Renal cortex interstitium (tissue), 11 donors: ENCODE measurements at regions not wholly inside any gene's neighbourhood (a gene's known extent, or its start where the extent isn't known, plus 50 kb on each side); places are given as distances from the start of the nearest gene placed in this dataset.
A peak's percentile ranks its signal among the peaks of the same experiment; 100 is the strongest.

Source experiments
- DNase-seq, 11 donors: peaks; one replicate each; pipeline ENCODE4 v3.0.0-alpha.2; 2013; ENCODE audit warnings: low read depth in 9 of 11, low spot score in 4 of 11; ENCODE audit errors: extremely low read depth in 1 of 11

GRCh38 chr18:2002151-2002550 lies 569.2 kb downstream of the METTL4 start:
- no peak for DNase-seq

GRCh38 chr18:2002604-2003003 lies 568.7 kb downstream of the METTL4 start:
- DNase-seq, result no peak

GRCh38 chr18:2009942-2010697 lies 561.2 kb downstream of the METTL4 start:
- no peak for DNase-seq

- DNase-seq, result no peak
Observed at GRCh38 chr18:2027016-2027415, 544.3 kb downstream of the METTL4 start.

GRCh38 chr18:2027756-2028155 lies 543.5 kb downstream of the METTL4 start:
- DNase-seq, result no peak

- no peak for DNase-seq
Observed at GRCh38 chr18:2028986-2029385, 542.3 kb downstream of the METTL4 start.

GRCh38 chr18:2030647-2031046 lies 540.7 kb downstream of the METTL4 start:
- no peak for DNase-seq

GRCh38 chr18:2032036-2032435 lies 539.3 kb downstream of the METTL4 start:
- no peak for DNase-seq

GRCh38 chr18:2035056-2035455 lies 536.2 kb downstream of the METTL4 start:
- DNase-seq, result no peak

- DNase-seq, result no peak
Observed at GRCh38 chr18:2036086-2036485, 535.2 kb downstream of the METTL4 start.

- DNase-seq, result no peak
Observed at GRCh38 chr18:2040279-2040678, 531.0 kb downstream of the METTL4 start.

GRCh38 chr18:2049986-2050385 lies 521.3 kb downstream of the METTL4 start:
- no peak for DNase-seq

GRCh38 chr18:2050702-2051201 lies 520.6 kb downstream of the METTL4 start:
- DNase-seq, result no peak

GRCh38 chr18:2053490-2054089 lies 517.7 kb downstream of the METTL4 start:
- DNase-seq, result no peak

- DNase-seq, result no peak
Observed at GRCh38 chr18:2059336-2059735, 512.0 kb downstream of the METTL4 start.

GRCh38 chr18:2060086-2060485 lies 511.2 kb downstream of the METTL4 start:
- DNase-seq, result no peak

GRCh38 chr18:2070631-2071030 lies 500.7 kb downstream of the METTL4 start:
- peak in 10 of 11 donors; percentile 6 to 30 (median 15) for DNase-seq

- DNase-seq, result no peak
Observed at GRCh38 chr18:2075499-2075898, 495.8 kb downstream of the METTL4 start.

GRCh38 chr18:2082676-2083075 lies 488.6 kb downstream of the METTL4 start:
- DNase-seq, result no peak

GRCh38 chr18:2083691-2084090 lies 487.6 kb downstream of the METTL4 start:
- no peak for DNase-seq

- DNase-seq, result no peak
Observed at GRCh38 chr18:2086439-2086838, 484.9 kb downstream of the METTL4 start.
